ENCODE measurements at regions not wholly inside any gene's neighbourhood (a gene's known extent, or its start where the extent isn't known, plus 50 kb on each side); places are given as distances from the start of the nearest gene placed in this dataset.
"Not testable (repeated sequence)": the region's sequence is repeated elsewhere in the genome, so short reads cannot be mapped to it uniquely, and the experiment has no call there.

DNA sequence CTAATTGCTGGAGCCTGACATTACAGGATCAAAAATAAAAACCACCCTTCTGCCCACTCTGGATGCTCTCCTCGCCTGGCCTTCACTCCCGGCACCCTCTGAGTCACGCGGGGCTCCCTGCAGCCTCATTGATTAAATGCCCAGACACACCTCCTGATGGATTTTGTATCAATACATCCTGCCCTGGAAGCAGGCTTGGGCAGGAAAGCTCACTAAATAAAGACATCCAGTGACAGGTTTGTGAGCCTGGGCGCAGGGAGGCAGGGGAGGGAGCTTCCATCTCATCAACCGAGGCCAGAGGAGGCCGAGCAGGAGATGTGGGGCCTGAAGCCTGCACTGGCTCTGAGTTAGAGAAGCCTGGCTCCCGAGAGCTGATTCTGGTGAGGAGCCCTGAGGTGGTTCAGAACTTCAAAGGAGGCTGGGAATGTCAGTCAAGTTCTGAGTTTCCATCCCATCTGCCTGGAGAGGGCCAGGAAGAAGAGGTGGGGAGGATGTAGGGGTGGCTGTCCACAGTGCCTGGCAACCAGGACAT lies 318.6 kb downstream of the ADGRD1 start:
- H2AK5ac ChIP-seq (ENCODE audit: low read depth, low read length); H2AFZ ChIP-seq (ENCODE audit: low read length); H3K56ac ChIP-seq (replicated peaks; ENCODE audit: insufficient read length, low read depth, low read length); H3K18ac ChIP-seq (ENCODE audit: extremely low read depth, low read length); H2BK12ac ChIP-seq (ENCODE audit: low read depth, low read length); H3K79me2 ChIP-seq (ENCODE audit: control insufficient read depth in 1 of 2, insufficient read depth in 2 of 2, low read length in 2 of 2); H3K23me2 ChIP-seq (ENCODE audit: low read depth, low read length); H3K27ac ChIP-seq (ENCODE audit: low read depth, low read length); H3K4me1 ChIP-seq (replicated peaks in 1 of 4; ENCODE audit: control insufficient read depth in 3 of 4, insufficient read depth in 4 of 4, low read length in 3 of 4); H4K20me1 ChIP-seq (replicated peaks in 1 of 2; ENCODE audit: control insufficient read depth in 1 of 2, insufficient read depth in 2 of 2, low read length in 2 of 2); H3K9me3 ChIP-seq (ENCODE audit: insufficient read depth in 2 of 2, low read depth in 1 of 2, low read length in 1 of 2); H2BK5ac ChIP-seq (ENCODE audit: low read depth, low read length); H2BK20ac ChIP-seq (ENCODE audit: low read length); H3K23ac ChIP-seq (ENCODE audit: insufficient read length); H3K4me2 ChIP-seq (ENCODE audit: insufficient read depth in 1 of 2, low read depth in 2 of 2, low read length in 2 of 2); H3K9ac ChIP-seq (replicated peaks in 1 of 4; ENCODE audit: extremely low read depth in 1 of 4, low read depth in 3 of 4, low read length in 3 of 4); H2BK15ac ChIP-seq (ENCODE audit: low read length); H3K4me3 ChIP-seq (ENCODE audit: extremely low read depth in 1 of 4, insufficient read depth in 2 of 4, low read depth in 3 of 4, low read length in 4 of 4); CTCF ChIA-PET (ENCODE audit: partially characterized antibody); H3K14ac ChIP-seq (ENCODE audit: insufficient read length); H4K5ac ChIP-seq (ENCODE audit: insufficient read length, low read depth, low read length); DNase-seq (ENCODE audit: low read depth in 1 of 2, low spot score in 2 of 2); H3K4ac ChIP-seq (replicated peaks; ENCODE audit: insufficient read length, low read depth, low read length); H2BK120ac ChIP-seq (replicated peaks; ENCODE audit: low read depth, low read length); H3K36me3 ChIP-seq (ENCODE audit: control insufficient read depth in 2 of 4, insufficient read depth in 4 of 4, low read length in 3 of 4); FAIRE-seq; POLR2A ChIA-PET (ENCODE audit: partially characterized antibody); H3K79me1 ChIP-seq (ENCODE audit: low read depth, low read length); H4K8ac ChIP-seq (ENCODE audit: extremely low read depth, insufficient read depth, low read length); H3K27me3 ChIP-seq (replicated peaks in 1 of 4; ENCODE audit: control insufficient read depth in 3 of 4, extremely low read depth in 1 of 4, insufficient read depth in 3 of 4, low read length in 3 of 4); H4K91ac ChIP-seq (replicated peaks; ENCODE audit: insufficient read length, low read length): not testable (repeated sequence)
- WGBS, 2 experiments (ENCODE audit: extremely low coverage in 1 of 2, insufficient coverage in 1 of 2, insufficient read length in 1 of 2, insufficient replicate concordance in 2 of 2, low coverage in 1 of 2, low lambda C conversion rate in 2 of 2, missing lambda C conversion rate in 1 of 2) = 94% methylated on average over 8 of the region's 8 CpGs; no CpG with 5 or more reads in 1 of the 2 experiments

Measured in H1 (cell line).